Thyroid gland (tissue), 4 donors: ENCODE measurements at regions not wholly inside any gene's neighbourhood (a gene's known extent, or its start where the extent isn't known, plus 50 kb on each side); places are given as distances from the start of the nearest gene placed in this dataset.

Experiments used
- DNase-seq, 2 donors: peaks; one replicate each; pipeline ENCODE4 v3.0.0-alpha.2; 2019
- H3K27ac ChIP-seq, 3 donors: fragments of 200-600 bp; sonication (generic); 1 replicate in 2 of 3; 2 replicates in 1 of 3; pipeline ENCODE4 v1.5.1; 2016 to 2019; ENCODE audit warnings: mild to moderate bottlenecking in 1 of 3, moderate library complexity in 1 of 3
- H3K27me3 ChIP-seq: fragments of 200-600 bp; sonication (generic); one replicate; pipeline ENCODE4 v1.5.1; 2019
- H3K36me3 ChIP-seq, 2 donors: fragments of 200-600 bp; sonication (generic); one replicate each; pipeline ENCODE4 v1.5.1; 2016 to 2019
- H3K4me1 ChIP-seq, 2 donors: fragments of 200-600 bp; sonication (generic); one replicate each; pipeline ENCODE4 v1.5.1; 2017 to 2019
- H3K4me3 ChIP-seq, 3 donors: fragments of 200-600 bp; sonication (generic); replicated peaks in 1 of 3; 1 replicate in 2 of 3; 2 replicates in 1 of 3; pipeline ENCODE4 v1.5.1; 2016; ENCODE audit warnings: mild to moderate bottlenecking in 1 of 3
- H3K9me3 ChIP-seq: fragments of 200-600 bp; sonication (generic); one replicate; pipeline ENCODE4 v1.5.1; 2017
- POLR2A ChIP-seq, 2 donors: fragments of 450-650 bp; IDR thresholded peaks; one replicate each; pipeline ENCODE4 v1.6.1; 2017; ENCODE audit warnings: antibody characterized with exemption in 2 of 2, mild to moderate bottlenecking in 2 of 2, moderate library complexity in 1 of 2
- WGBS, 2 donors: methylation state at CpG; one replicate each; pipeline ENCODE4 v1.1.5; 2017; 5-methylcytosine and 5-hydroxymethylcytosine counted together
- intact Hi-C: fragments of 100-400 bp; cut with DNase I; formaldehyde crosslinking; loops from one replicate; pipeline ENCODE4 v1.15.1; 2023
- TF ChIP-seq, protein P1 (sequence below), 6 experiments: fragments of 200-600 bp in 3 of 6; fragments of 450-650 bp in 3 of 6; sonication (generic) in 3 of 6; IDR thresholded peaks; one replicate each; pipeline ENCODE4 v1.5.1; 2016 to 2019; ENCODE audit warnings: antibody characterized with exemption in 6 of 6, mild to moderate bottlenecking in 2 of 6, inconsistent platforms in 1 of 6, moderate library complexity in 1 of 6

DNA sequence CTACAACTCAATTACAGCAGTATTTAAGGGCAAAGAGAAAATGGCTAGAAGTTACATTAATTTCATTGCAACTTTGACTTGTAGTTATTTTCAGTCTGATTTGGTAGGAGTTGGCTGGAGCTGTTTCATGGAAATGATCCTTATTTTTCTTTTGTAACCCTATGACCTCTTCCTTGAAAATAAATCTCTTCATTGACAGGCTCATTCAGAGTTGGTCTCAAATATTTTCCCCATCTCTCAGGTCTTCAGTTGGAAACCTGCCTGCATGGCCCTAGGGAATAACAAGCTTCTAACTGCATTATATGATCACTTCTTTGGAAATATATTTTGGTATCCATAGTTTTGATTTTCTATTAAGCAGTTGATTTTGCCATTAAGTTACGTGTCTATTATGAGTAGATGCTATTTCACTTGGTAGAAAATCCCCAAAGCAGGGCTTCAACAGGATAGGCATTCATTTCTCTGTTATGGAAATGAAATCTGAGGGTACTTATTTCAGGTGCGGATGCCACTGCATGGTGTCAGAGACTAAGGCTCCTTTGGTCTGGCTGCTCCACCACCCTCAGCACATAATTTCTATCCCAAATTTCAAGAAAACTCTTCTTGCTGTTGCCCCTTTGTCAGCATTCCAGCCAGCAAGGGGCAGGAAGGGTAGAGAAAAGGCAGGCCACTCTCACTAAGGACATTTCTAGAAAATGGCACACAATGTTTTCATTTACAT, 502.5 kb downstream of the SPRY1 start:
- Histone ChIP-seq H3K36me3 (no peaks in the 10 kb centered on the region), H3K27ac (no peak overlapping the region), H3K4me3 (no peak overlapping the region), H3K9me3 (no peaks in the 10 kb centered on the region), H3K4me1 (no peaks in the 10 kb centered on the region), H3K27me3 (no peaks in the 10 kb centered on the region)
- intact Hi-C loops, result no loop called here
- WGBS, 2 donors, result 93 to 95% methylated on average over 2 of the region's 2 CpGs
- TF ChIP-seq, protein P1, sequence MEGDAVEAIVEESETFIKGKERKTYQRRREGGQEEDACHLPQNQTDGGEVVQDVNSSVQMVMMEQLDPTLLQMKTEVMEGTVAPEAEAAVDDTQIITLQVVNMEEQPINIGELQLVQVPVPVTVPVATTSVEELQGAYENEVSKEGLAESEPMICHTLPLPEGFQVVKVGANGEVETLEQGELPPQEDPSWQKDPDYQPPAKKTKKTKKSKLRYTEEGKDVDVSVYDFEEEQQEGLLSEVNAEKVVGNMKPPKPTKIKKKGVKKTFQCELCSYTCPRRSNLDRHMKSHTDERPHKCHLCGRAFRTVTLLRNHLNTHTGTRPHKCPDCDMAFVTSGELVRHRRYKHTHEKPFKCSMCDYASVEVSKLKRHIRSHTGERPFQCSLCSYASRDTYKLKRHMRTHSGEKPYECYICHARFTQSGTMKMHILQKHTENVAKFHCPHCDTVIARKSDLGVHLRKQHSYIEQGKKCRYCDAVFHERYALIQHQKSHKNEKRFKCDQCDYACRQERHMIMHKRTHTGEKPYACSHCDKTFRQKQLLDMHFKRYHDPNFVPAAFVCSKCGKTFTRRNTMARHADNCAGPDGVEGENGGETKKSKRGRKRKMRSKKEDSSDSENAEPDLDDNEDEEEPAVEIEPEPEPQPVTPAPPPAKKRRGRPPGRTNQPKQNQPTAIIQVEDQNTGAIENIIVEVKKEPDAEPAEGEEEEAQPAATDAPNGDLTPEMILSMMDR (IDR thresholded peaks at IDR 0.05), result no peak
- DNase-seq, result no peak

DNA sequence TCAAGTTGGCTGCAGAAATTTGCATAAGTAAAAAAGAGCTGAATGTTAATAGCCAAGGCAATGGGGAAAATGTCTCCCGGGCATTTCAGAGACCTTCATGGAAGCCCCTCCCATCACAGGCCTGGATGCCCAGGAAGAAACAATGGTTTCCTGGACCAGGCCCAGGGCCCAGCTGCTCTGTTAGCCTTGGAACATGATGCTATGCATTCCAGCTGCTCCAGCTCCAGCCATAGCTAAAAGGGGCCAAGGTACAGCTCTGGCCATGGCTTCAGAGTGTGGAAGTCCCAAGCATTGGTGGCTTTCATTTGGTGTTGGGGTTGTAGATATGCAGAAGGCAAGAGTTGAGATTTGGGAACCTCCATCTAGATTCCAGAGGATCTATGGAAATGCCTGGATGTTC, 508.3 kb downstream of the SPRY1 start:
- intact Hi-C loops, result no loop called here
- no peak for DNase-seq
- no peaks in the 10 kb centered on the region for H3K4me1 ChIP-seq
- no peaks in the 10 kb centered on the region for H3K36me3 ChIP-seq
- WGBS, 2 donors, result 88 to 95% methylated on average over 1 of the region's 1 CpG
- H3K4me3 ChIP-seq, result no peak overlapping the region
- TF ChIP-seq POLR2A (IDR thresholded peaks at IDR 0.05), result no peak
- TF ChIP-seq, protein P1 (IDR thresholded peaks at IDR 0.05), result no peak
- H3K27me3 ChIP-seq, result no peaks in the 10 kb centered on the region
- H3K27ac ChIP-seq, result no peak overlapping the region
- H3K9me3 ChIP-seq, result no peaks in the 10 kb centered on the region

DNA sequence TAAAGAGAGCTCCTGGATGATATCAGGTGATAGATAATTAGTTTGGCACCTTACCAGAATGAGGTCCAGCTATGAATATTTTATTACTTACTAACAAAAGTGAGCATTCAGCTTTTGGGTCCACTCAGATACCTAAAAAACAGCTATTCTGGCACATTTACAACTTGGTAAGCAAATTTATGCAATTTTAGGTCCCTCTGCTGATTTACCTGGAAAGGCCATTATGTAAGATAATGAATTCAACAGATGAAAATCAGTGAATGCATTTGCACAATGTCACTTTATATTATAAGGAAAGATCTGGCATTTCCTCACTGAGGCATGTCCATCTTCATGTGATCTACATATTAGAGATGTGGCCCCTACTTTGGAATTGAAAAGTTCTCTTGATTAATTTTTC, 517.0 kb downstream of the SPRY1 start:
- no peak for DNase-seq
- Histone ChIP-seq H3K9me3 (no peaks in the 10 kb centered on the region), H3K36me3 (no peaks in the 10 kb centered on the region), H3K27me3 (no peaks in the 10 kb centered on the region), H3K4me1 (no peaks in the 10 kb centered on the region), H3K4me3 (no peak overlapping the region), H3K27ac (no peak overlapping the region)
- no peak for TF ChIP-seq POLR2A (IDR thresholded peaks at IDR 0.05)
- TF ChIP-seq, protein P1 (IDR thresholded peaks at IDR 0.05), result no peak
- intact Hi-C loops, result no loop called here

DNA sequence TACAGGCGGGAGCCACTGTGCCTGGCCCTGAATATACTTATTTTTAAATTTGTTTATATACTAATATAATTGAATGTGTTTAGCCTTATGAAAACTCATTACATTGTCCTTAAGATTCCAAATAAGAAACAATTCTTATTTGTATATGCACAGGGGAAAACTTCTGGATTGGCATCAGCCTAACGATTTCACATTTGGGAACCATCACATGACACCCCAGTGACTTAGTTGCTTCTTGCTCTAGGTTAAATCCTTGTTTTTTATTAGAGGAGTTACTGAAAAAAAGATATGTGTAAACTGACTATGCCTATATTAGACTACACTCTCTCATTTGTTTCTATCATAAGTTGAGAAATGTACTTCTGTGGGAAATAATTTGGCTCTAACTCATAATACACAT, 520.2 kb downstream of the SPRY1 start:
- no peak for DNase-seq
- intact Hi-C loops, result no loop called here
- H3K4me3 ChIP-seq, result no peak overlapping the region
- no peaks in the 10 kb centered on the region for H3K4me1 ChIP-seq
- no peaks in the 10 kb centered on the region for H3K9me3 ChIP-seq
- no peaks in the 10 kb centered on the region for H3K27me3 ChIP-seq
- 88 to 93% methylated on average over 2 of the region's 2 CpGs for WGBS, 2 donors
- no peak overlapping the region for H3K27ac ChIP-seq
- H3K36me3 ChIP-seq, result no peaks in the 10 kb centered on the region
- TF ChIP-seq POLR2A (IDR thresholded peaks at IDR 0.05), result no peak

DNA sequence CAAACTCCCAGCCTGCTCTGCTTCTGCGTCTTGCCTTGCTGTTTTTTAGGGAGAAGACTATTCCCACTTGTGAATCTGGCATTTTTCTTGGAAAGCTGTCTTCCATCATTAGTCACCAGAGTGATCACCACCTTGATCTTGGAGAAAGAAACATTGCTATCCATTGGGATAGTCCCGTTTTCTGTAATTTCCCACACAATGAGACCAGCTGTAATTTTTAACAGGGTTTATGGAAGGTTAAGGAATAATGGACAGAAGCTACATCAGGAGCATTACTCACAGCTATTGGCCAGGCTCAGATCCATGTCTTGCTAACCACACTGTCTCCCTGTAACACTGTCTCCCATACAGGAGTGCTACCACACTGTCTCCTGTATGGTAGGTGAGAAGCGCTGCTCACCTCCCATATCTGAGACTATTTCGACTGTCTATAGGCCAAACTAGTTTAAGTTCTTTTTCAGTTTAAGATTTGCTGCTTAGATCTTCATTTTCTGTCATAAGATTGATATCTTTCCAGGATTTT, 523.0 kb downstream of the SPRY1 start:
- TF ChIP-seq POLR2A (IDR thresholded peaks at IDR 0.05), result no peak
- TF ChIP-seq, protein P1 (IDR thresholded peaks at IDR 0.05), result no peak
- WGBS, 2 donors, result 94 to 98% methylated on average over 4 of the region's 4 CpGs
- no peak for DNase-seq
- intact Hi-C loops, result no loop called here
- Histone ChIP-seq H3K4me1 (no peaks in the 10 kb centered on the region), H3K9me3 (no peaks in the 10 kb centered on the region), H3K27ac (no peak overlapping the region), H3K27me3 (no peaks in the 10 kb centered on the region), H3K36me3 (no peaks in the 10 kb centered on the region), H3K4me3 (no peak overlapping the region)
